K562 (cell line): ENCODE measurements at regions not wholly inside any gene's neighbourhood (a gene's known extent, or its start where the extent isn't known, plus 50 kb on each side); places are given as distances from the start of the nearest gene placed in this dataset.

Experiments
- ATAC-seq: fragments of 200-7000 bp; cut with Tn5 transposase; 3 replicates; pipeline ENCODE4 v1.9.1; 2020; ENCODE audit warnings: moderate library complexity
- BruUV-seq: library from RNA; stranded (reverse); fragments of 400-500 nt; replicated peaks from 2 replicates; lab custom pipeline; 2021; lab: Mats Ljungman, UMichigan
- CTCF ChIA-PET: fragments of 300-600 bp; formaldehyde crosslinking; extraction: SDS; loops from one replicate; lab custom pipeline; 2021; ENCODE audit warnings: low intra/inter-chr PET ratio; lab: Yijun Ruan, JAX
- POLR2A ChIA-PET: fragments of 300-600, 350-650 bp; sonication (Branson Sonifier 250); formaldehyde crosslinking; extraction: SDS; loops from one replicate; lab custom pipeline; 2021; ENCODE audit warnings: antibody characterized with exemption, inconsistent platforms; lab: Yijun Ruan, JAX
- DNase-seq, 4 experiments: peaks; one replicate each; pipeline versions ENCODE4 v3.0.0 to v3.0.0-alpha.2; 2011 to 2018; ENCODE audit warnings: low spot score in 3 of 4, mixed read lengths in 3 of 4; ENCODE audit errors: extremely low read depth in 1 of 4
- FAIRE-seq: peaks from 2 replicates; lab custom pipeline; 2011; peaks lifted over from hg19 to GRCh38; lab: Jason Lieb, UNC
- H2AFZ ChIP-seq: 2 replicates; pipeline ENCODE4 v1.6.0; 2011; ENCODE audit warnings: low read depth, low read length, control low read depth, inconsistent platforms
- H3K27ac ChIP-seq: fragments of 200-600 bp; 3 replicates; pipeline ENCODE4 v1.8.0; 2011; ENCODE audit warnings: low read depth, mild to moderate bottlenecking, control low read depth, inconsistent platforms, low read length, moderate library complexity, mixed read lengths; ENCODE audit errors: extremely low read depth
- H3K27me3 ChIP-seq, 2 experiments: fragments of 300-600 bp in 1 of 2; 2 replicates in 1 of 2; 3 replicates in 1 of 2; pipeline versions ENCODE4 v1.6.0 to v1.8.0; 2011; ENCODE audit warnings: inconsistent platforms in 2 of 2, low read length in 2 of 2, mild to moderate bottlenecking in 1 of 2, mixed read lengths in 1 of 2, moderate library complexity in 1 of 2; ENCODE audit not compliant: control insufficient read depth in 2 of 2, insufficient read depth in 2 of 2
- H3K36me3 ChIP-seq: fragments of 300-600 bp; 3 replicates; pipeline ENCODE4 v1.8.0; 2011; ENCODE audit warnings: mild to moderate bottlenecking, low read length, inconsistent platforms; ENCODE audit not compliant: control insufficient read depth, insufficient read depth
- H3K4me1 ChIP-seq, 2 experiments: fragments of 200-600 bp in 1 of 2; replicated peaks in 1 of 2; 2 replicates in 1 of 2; 3 replicates in 1 of 2; pipeline versions ENCODE4 v1.5.1 to v1.8.0; 2011; ENCODE audit warnings: inconsistent platforms in 2 of 2, low read length in 2 of 2, mild to moderate bottlenecking in 1 of 2, mixed read lengths in 1 of 2, moderate library complexity in 1 of 2; ENCODE audit not compliant: control insufficient read depth in 2 of 2, insufficient read depth in 2 of 2
- H3K4me2 ChIP-seq: 2 replicates; pipeline ENCODE4 v1.6.1; 2011; ENCODE audit warnings: low read length, control low read depth, inconsistent platforms, mixed read lengths; ENCODE audit not compliant: insufficient read depth
- H3K4me3 ChIP-seq: fragments of 200-600 bp; sonication (generic), shearing (Covaris generic); 2 replicates; pipeline ENCODE4 v1.5.1; 2016; ENCODE audit warnings: control low read depth, inconsistent platforms
- H3K79me2 ChIP-seq: fragments of 200-600 bp; 3 replicates; pipeline ENCODE4 v1.8.0; 2011; ENCODE audit warnings: low read length, inconsistent platforms; ENCODE audit not compliant: control insufficient read depth, insufficient read depth
- H3K9ac ChIP-seq, 2 experiments: 2 replicates each; pipeline versions ENCODE4 v1.6.0 to v1.6.1; 2011; ENCODE audit warnings: low read depth in 2 of 2, low read length in 2 of 2, control low read depth in 1 of 2, inconsistent platforms in 1 of 2, mild to moderate bottlenecking in 1 of 2, mixed read lengths in 1 of 2; ENCODE audit not compliant: insufficient read depth in 1 of 2
- H3K9me1 ChIP-seq: one replicate; pipeline ENCODE4 v1.6.0; 2011; ENCODE audit warnings: inconsistent platforms, mild to moderate bottlenecking, low read length, moderate library complexity; ENCODE audit not compliant: control insufficient read depth, insufficient read depth
- H3K9me3 ChIP-seq: replicated peaks from 2 replicates; pipeline ENCODE4 v1.5.1; 2011; ENCODE audit warnings: low read depth, low read length, inconsistent platforms; ENCODE audit not compliant: control insufficient read depth, insufficient read depth
- H4K20me1 ChIP-seq: replicated peaks from 2 replicates; pipeline ENCODE4 v1.6.1; 2011; ENCODE audit warnings: low read length, inconsistent platforms, mixed read lengths; ENCODE audit not compliant: control insufficient read depth, insufficient read depth
- BCL6 ChIP-seq: fragments of 250-450 bp; sonication (Bioruptor Pico); IDR thresholded peaks from 2 replicates; pipeline ENCODE4 v1.4.0; 2020
- CBFB ChIP-seq: sonication (generic); formaldehyde crosslinking; IDR thresholded peaks from 2 replicates; pipeline ENCODE4 v1.4.0; 2020; ENCODE audit warnings: mild to moderate bottlenecking, missing genetic modification reagents
- HCFC1 ChIP-seq: IDR thresholded peaks from 2 replicates; pipeline ENCODE4 v1.6.1; 2012; ENCODE audit warnings: low read depth, low read length, improper control_type of control experiment
- HOXB6 ChIP-seq: fragments of 250-450 bp; sonication (Bioruptor Pico); IDR thresholded peaks from 2 replicates; pipeline ENCODE4 v1.5.1; 2022; ENCODE audit warnings: mild to moderate bottlenecking, borderline replicate concordance
- LARP7 ChIP-seq: fragments of 450-650 bp; IDR thresholded peaks from 2 replicates; pipeline ENCODE4 v1.6.1; 2016
- NFE2L1 ChIP-seq: fragments of 450-650 bp; IDR thresholded peaks from 2 replicates; pipeline ENCODE4 v1.6.1; 2016; ENCODE audit warnings: missing genetic modification characterization, low read depth, mild to moderate bottlenecking, missing compliant biosample characterization, moderate library complexity, borderline replicate concordance
- OTX1 ChIP-seq: fragments of 450-650 bp; formaldehyde crosslinking; IDR thresholded peaks from 2 replicates; pipeline ENCODE4 v1.4.0; 2022; ENCODE audit warnings: mild to moderate bottlenecking
- POLR2G ChIP-seq: fragments of 200-400 bp; formaldehyde crosslinking; IDR thresholded peaks from 2 replicates; pipeline ENCODE4 v1.6.1; 2017; ENCODE audit warnings: low read depth, mild to moderate bottlenecking, antibody characterized with exemption, low read length, moderate library complexity
- ZBED1 ChIP-seq: IDR thresholded peaks from 2 replicates; pipeline ENCODE4 v1.6.1; 2014
- ZNF121 ChIP-seq: sonication (generic); formaldehyde crosslinking; conservative IDR thresholded peaks from 2 replicates; pipeline ENCODE4 v1.8.0; 2022; ENCODE audit warnings: missing genetic modification reagents
- ZNF274 ChIP-seq: IDR thresholded peaks from 2 replicates; pipeline ENCODE4 v1.6.1; 2011; ENCODE audit warnings: low read depth, mild to moderate bottlenecking, low read length, moderate library complexity, borderline replicate concordance
- WGBS: fragments of 100-300 bp; shearing (Covaris generic); methylation state at CpG from one replicate; pipeline ENCODE4 v1.1.6; 2016; ENCODE audit warnings: low coverage, mixed read lengths; ENCODE audit not compliant: insufficient coverage; ENCODE audit errors: missing lambda C conversion rate; 5-methylcytosine and 5-hydroxymethylcytosine counted together
- in situ Hi-C: fragments of 300-500 bp; cut with MboI; formaldehyde crosslinking; loops from 4 replicates; pipeline ENCODE4 v1.15.0; 2018; ENCODE audit warnings: inconsistent platforms, mixed read lengths
- intact Hi-C: fragments of 100-400 bp; cut with micrococcal nuclease; formaldehyde crosslinking; loops from 2 replicates; pipeline ENCODE4 v1.14.2; 2022
- TF ChIP-seq, protein P1 (sequence below): fragments of 450-650 bp; IDR thresholded peaks from 2 replicates; pipeline ENCODE4 v1.6.1; 2016; ENCODE audit warnings: mild to moderate bottlenecking
- TF ChIP-seq, protein P2 (sequence below): fragments of 250-450 bp; sonication (Bioruptor Pico); IDR thresholded peaks from 2 replicates; pipeline ENCODE4 v1.8.0; 2021; ENCODE audit warnings: mild to moderate bottlenecking, moderate library complexity
- TF ChIP-seq, protein P3 (sequence below), 3 experiments: fragments of 200-800 bp in 1 of 3; fragments of 250-450 bp in 1 of 3; fragments of 450-650 bp in 1 of 3; sonication (Bioruptor Pico) in 1 of 3; sonication (Bioruptor generic) in 1 of 3; formaldehyde crosslinking in 1 of 3; IDR thresholded peaks; 2 replicates each; pipeline versions ENCODE4 v1.6.1 to v1.8.0; 2016 to 2022; ENCODE audit warnings: mild to moderate bottlenecking in 2 of 3, missing genetic modification characterization in 2 of 3, missing compliant biosample characterization in 1 of 3, moderate library complexity in 1 of 3

DNA sequence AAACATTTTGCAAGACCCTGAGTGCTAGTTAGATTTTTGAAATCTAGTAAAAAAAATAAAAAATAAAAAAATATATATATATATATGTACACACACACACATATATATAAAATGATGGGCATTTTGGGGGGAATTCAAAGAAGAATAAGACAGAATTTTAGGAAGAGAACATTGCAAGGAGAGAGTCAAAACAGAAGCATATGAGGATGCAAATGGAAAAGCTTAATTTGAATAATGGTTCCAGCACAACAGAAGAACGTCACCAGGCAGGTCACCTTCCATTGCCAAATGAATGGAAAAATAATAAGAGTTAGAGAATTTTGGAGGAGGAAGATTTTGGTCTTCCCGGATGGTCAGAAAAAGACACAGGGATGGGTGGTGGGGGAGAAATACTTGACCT, 1097.2 kb downstream of the BCL11A start (continued):
- TF ChIP-seq, protein P1, sequence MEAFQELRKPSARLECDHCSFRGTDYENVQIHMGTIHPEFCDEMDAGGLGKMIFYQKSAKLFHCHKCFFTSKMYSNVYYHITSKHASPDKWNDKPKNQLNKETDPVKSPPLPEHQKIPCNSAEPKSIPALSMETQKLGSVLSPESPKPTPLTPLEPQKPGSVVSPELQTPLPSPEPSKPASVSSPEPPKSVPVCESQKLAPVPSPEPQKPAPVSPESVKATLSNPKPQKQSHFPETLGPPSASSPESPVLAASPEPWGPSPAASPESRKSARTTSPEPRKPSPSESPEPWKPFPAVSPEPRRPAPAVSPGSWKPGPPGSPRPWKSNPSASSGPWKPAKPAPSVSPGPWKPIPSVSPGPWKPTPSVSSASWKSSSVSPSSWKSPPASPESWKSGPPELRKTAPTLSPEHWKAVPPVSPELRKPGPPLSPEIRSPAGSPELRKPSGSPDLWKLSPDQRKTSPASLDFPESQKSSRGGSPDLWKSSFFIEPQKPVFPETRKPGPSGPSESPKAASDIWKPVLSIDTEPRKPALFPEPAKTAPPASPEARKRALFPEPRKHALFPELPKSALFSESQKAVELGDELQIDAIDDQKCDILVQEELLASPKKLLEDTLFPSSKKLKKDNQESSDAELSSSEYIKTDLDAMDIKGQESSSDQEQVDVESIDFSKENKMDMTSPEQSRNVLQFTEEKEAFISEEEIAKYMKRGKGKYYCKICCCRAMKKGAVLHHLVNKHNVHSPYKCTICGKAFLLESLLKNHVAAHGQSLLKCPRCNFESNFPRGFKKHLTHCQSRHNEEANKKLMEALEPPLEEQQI = no peak
- TF ChIP-seq HOXB6 (CRISPR knock-in tag) = no peak
- no peak for TF ChIP-seq ZNF121 (CRISPR knock-in tag)
- TF ChIP-seq, protein P2, sequence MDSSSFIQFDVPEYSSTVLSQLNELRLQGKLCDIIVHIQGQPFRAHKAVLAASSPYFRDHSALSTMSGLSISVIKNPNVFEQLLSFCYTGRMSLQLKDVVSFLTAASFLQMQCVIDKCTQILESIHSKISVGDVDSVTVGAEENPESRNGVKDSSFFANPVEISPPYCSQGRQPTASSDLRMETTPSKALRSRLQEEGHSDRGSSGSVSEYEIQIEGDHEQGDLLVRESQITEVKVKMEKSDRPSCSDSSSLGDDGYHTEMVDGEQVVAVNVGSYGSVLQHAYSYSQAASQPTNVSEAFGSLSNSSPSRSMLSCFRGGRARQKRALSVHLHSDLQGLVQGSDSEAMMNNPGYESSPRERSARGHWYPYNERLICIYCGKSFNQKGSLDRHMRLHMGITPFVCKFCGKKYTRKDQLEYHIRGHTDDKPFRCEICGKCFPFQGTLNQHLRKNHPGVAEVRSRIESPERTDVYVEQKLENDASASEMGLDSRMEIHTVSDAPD (CRISPR knock-in tag) = no peak

DNA sequence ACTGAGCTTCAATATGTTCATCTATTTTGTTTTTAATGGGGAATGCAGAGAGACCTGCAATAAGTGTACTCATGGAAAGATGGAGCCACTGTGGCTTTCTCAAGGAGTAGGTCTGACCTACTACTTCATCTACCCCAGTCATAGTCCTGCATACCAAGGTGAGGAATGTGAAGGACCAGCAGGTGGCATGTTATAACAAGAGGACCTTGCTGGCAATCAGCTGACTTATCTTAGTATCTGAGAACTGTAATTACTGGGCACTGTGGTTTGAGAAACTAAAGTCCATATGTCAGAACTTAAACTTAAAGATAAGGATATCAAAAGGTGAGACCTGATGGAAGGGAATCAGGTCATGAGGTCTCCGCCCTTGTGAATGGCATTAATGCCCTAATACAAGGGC, 1104.2 kb downstream of the BCL11A start:
- no peak overlapping the region for H3K4me2 ChIP-seq
- no peaks in the 10 kb centered on the region for H3K36me3 ChIP-seq
- intact Hi-C loops (no loop called here), in situ Hi-C loops (no loop called here)
- no peak overlapping the region for H3K27ac ChIP-seq
- no peaks in the 10 kb centered on the region for H3K27me3 ChIP-seq
- no peaks in the 10 kb centered on the region for H3K4me1 ChIP-seq
- POLR2A ChIA-PET = no interaction called here
- WGBS = 0% methylated on average over 1 of the region's 1 CpG
- H4K20me1 ChIP-seq = no peaks in the 10 kb centered on the region
- no peak overlapping the region for H3K4me3 ChIP-seq
- no TSS peak for BruUV-seq
- H3K9me1 ChIP-seq = no peaks in the 10 kb centered on the region
- ATAC-seq = no peak
- H3K9me3 ChIP-seq = no peaks in the 10 kb centered on the region
- CTCF ChIA-PET = no interaction called here
- H3K9ac ChIP-seq = no peak overlapping the region
- FAIRE-seq = no peak
- no peak for DNase-seq
- no peak overlapping the region for H2AFZ ChIP-seq
- no peaks in the 10 kb centered on the region for H3K79me2 ChIP-seq
- no peak for TF ChIP-seq CBFB (CRISPR knock-in tag)
- no peak for TF ChIP-seq LARP7
- no peak for TF ChIP-seq OTX1 (CRISPR knock-in tag)
- TF ChIP-seq, protein P3, sequence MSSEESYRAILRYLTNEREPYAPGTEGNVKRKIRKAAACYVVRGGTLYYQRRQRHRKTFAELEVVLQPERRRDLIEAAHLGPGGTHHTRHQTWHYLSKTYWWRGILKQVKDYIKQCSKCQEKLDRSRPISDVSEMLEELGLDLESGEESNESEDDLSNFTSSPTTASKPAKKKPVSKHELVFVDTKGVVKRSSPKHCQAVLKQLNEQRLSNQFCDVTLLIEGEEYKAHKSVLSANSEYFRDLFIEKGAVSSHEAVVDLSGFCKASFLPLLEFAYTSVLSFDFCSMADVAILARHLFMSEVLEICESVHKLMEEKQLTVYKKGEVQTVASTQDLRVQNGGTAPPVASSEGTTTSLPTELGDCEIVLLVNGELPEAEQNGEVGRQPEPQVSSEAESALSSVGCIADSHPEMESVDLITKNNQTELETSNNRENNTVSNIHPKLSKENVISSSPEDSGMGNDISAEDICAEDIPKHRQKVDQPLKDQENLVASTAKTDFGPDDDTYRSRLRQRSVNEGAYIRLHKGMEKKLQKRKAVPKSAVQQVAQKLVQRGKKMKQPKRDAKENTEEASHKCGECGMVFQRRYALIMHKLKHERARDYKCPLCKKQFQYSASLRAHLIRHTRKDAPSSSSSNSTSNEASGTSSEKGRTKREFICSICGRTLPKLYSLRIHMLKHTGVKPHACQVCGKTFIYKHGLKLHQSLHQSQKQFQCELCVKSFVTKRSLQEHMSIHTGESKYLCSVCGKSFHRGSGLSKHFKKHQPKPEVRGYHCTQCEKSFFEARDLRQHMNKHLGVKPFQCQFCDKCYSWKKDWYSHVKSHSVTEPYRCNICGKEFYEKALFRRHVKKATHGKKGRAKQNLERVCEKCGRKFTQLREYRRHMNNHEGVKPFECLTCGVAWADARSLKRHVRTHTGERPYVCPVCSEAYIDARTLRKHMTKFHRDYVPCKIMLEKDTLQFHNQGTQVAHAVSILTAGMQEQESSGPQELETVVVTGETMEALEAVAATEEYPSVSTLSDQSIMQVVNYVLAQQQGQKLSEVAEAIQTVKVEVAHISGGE (CRISPR knock-in tag; IDR thresholded peaks at IDR 0.05) = no peak
- no peak for TF ChIP-seq ZNF274
- TF ChIP-seq HCFC1 = no peak
- no peak for TF ChIP-seq ZBED1
- no peak for TF ChIP-seq NFE2L1
- TF ChIP-seq POLR2G = no peak
- no peak for TF ChIP-seq BCL6 (CRISPR knock-in tag)
